Stimulated activated CD8-positive, alpha-beta memory T cell treated with anti-CD3 and anti-CD28 coated beads, Interleukin-15, amount 100 ng/mL, for 24 hours (primary cell): ENCODE measurements at regions not wholly inside any gene's neighbourhood (a gene's known extent, or its start where the extent isn't known, plus 50 kb on each side); places are given as distances from the start of the nearest gene placed in this dataset.

ENCODE experiments used
- DNase-seq: peaks from one replicate; pipeline ENCODE4 v3.0.0-alpha.2; 2020; ENCODE audit warnings: low read depth

DNA sequence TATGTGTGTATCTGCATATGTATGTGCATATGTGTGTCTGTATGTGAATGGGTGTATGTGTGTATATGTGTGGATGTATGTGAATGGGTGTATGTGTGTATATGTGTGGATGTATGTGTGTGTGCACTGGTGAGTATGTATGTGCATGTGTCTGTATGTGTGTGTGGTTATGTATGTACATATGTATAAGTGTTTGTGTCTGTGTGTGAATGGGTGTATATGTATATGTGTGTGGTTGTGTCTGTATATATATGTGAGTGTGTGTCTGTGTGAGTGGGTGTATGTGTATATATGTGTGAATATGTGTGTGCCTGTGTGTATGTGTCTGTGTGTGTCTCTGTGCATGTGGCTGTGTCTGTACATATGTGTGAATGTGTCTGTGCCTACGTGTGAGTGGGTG is 748.4 kb upstream of the HS6ST1 start:
- no peak for DNase-seq

DNA sequence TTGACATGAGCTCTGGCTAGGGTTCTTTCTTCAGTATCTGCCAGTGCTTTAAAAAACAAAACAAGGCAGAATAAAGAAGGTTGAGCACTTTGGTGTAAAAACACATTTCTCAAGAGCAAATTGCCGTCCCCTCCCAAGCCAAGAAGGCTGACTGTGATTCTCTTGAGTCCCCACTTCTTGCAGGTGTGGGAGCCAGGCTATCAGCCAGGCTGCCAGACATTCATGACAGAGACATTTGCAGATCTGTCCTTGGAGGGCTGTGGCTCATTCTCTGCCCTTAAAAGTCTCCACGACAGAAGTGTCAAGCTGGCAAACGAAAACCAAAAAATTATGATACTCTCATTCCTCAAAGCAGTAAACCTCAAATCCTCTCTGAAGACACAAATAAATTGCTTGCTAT is 749.3 kb upstream of the HS6ST1 start:
- DNase-seq: no peak

DNA sequence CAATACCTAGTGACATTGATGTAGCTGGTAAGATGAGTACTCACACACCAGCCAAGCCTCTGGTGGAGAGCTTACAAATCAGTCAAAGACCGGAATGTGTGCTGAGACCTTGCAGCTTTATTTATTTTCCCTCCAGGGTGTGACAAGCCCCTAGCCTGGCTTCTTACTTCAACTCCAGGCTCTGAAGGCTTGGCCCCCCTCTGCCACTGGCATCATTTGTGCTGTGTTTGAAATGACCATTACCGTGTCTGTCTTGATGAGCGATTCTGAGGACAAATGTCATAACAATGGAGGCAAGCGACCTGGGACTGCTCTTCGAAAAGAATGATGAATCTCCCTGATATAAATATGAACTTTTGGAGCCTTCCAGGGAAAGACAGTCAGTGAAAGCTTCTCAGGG is 749.9 kb upstream of the HS6ST1 start:
- no peak for DNase-seq

GRCh38 chr2:129069875-129070594 is 751.4 kb upstream of the HS6ST1 start:
- no peak for DNase-seq

DNA sequence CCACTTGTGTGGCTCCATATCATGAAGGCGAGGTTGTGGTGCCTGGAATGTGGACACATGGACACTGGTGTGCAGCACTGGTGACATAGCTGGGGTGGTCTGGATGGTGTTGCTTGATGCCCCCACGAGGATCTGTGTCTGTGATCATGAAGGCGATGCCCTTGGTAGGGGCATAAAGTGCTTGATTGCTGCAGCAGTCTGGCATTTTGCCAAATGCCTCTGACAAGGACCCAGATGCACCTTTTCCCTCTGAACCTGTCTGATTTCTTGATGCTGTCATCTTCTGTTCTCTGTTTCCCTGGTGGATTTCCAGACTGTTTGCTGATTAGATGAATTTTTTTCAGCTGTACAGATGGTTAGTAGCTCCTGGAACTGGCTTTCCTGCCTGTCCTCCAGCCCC is 752.0 kb upstream of the HS6ST1 start:
- DNase-seq: no peak

- no peak for DNase-seq
Measured at GRCh38 chr2:129071531-129071930, 752.9 kb upstream of the HS6ST1 start.

GRCh38 chr2:129074298-129074920 is 755.7 kb upstream of the HS6ST1 start:
- no peak for DNase-seq

DNA sequence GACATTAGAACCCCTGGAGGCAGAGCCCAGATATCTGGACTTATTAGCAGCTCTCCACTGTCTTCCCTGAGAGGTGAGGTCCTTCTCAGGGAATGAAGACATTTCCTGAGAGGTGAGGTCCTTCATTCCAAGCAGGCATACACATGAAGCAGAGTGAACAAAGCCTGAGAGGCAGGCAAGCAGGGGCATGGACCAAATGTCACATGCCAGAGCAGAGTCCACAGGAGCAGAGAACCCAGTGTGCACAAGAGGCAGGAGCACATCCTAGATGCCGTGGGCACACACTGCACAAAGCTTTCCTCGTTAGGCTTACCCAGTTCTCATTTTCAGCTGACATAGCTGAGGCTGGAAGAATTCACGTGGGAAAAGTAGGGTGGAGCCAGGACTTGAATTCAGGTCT is 759.9 kb upstream of the HS6ST1 start:
- DNase-seq: no peak

GRCh38 chr2:129080715-129081476 is 762.2 kb upstream of the HS6ST1 start:
- DNase-seq: no peak

DNA sequence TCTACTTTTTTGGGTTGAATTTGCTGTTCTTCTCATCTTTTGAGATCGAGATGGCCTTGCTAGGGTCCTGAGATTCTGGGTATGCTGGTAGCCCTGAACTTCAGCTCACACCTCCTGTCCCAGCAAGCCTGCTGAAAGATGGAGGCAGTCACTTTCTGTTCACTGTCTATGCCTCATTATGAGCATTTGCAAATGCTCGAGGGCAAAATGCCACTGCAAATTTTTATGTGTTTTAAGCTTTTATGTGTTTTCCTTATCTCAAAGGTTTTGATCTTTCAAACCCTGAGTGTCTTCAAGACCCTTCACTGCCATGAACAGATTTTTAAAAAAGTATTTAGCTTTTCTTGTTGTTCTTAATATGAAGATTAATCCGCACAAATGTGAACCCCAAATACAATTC is 766.7 kb upstream of the HS6ST1 start:
- no peak for DNase-seq

DNA sequence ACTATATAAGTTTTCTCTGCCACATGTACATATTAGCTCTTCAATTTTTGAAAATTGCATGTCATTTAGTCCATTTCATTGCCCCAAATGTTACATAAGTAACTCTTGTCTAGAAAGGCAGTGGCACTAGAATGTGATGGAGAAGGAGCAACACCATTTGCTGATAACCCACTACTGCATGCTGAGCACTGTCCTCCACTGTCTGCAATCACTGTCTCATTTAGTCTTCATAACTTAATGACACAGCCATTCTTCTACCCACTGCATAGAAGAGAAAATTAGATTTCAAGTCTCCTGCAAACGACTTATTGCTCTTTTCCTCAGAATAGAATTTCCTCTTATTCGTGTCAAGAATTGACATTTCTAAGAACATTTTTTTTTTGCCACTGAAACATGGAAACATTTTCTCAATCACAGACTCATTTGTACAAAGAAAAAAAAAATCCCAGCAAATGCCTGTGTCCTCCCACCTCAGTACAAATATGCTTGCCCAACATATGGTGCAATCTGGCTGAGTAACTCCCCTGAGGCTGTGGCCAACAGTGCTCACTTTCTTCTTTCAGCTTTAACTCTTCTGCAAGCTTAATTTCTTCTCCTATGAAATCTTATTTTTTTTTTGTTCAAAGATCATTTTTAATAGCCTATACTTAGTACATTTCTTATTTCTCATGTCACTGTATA is 768.6 kb upstream of the HS6ST1 start:
- no peak for DNase-seq

DNA sequence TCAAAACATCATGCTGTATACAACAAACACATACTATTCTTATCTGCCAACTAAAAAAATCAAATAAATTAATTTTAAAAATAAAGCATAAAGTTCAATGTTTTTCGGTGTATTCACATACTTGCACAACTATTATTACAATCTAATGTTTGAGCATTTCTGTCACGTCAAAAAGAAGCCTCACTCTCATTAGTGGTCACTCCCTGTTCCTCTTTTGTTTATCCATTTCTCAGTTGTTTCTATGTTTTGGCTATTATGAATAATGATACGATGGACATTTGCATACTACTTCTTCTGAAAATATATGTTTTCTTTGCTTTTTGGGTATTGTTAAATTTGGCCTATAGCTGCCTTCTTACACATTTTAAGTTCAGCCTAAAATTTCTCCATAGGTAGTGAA is 773.0 kb upstream of the HS6ST1 start:
- DNase-seq: no peak

- no peak for DNase-seq
Measured at GRCh38 chr2:129092956-129093355, 774.3 kb upstream of the HS6ST1 start.

DNA sequence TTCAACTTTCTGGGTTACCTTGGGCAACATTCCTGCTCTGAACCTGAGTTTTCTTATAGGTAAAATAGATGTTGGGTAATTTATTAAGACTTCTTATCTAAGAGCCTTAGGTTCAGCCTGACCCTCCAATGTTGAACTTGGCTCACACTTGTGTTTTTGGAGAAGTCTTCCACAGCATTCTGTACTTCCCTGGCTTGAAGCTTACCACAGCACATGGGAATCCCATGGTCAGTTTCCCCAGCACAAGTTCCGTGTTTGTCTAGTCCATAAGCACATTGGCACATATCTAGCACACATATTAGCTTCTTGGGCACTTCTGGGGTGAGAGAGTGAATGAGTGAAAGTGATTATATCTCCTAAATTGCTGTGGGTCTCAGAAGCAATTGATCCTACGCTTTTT is 782.5 kb upstream of the HS6ST1 start:
- DNase-seq: no peak

DNA sequence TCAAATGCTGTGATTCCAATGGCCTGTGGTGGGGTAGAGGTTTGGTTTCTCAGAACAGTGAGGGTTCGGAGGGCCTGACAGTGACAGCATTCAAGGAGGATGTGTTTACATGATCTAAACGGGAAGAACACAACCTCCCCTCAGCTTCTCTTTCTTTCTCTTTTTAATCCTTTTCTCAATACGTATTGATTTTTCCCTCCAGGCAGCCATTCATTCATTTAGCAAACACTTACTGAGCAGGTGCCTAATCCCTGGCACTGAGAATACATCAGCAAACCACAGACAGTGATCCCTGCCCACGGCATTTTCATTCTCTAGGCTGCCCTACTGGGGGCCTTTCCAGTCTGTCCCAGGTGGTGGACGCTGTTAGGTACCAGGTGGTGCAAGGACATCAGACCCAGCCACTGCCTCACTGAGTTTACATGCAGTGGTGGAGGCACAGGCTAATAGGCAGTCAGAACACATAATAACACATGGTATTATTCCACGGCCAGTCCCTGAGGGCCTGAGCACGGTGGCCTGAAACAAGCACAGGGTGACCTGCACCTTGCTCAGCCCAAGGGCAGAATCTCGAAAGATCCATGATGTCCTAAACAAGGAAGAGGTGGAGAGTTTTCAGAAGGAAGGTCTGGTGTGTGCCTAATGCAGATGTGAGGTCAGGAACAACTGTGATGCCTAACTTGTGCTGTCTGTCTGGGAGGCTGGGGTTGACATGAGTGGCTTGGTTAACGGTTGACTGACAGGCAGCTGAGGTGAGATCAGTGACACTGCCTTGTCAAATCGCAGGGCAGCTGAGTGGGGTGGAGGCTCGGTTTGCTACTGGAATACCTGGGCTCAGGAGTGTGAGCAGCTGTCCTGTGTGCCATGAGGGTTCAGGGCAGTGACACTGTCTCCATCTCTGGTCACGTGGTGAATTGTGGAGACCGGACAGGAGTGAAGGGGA is 785.5 kb upstream of the HS6ST1 start:
- DNase-seq: no peak

DNA sequence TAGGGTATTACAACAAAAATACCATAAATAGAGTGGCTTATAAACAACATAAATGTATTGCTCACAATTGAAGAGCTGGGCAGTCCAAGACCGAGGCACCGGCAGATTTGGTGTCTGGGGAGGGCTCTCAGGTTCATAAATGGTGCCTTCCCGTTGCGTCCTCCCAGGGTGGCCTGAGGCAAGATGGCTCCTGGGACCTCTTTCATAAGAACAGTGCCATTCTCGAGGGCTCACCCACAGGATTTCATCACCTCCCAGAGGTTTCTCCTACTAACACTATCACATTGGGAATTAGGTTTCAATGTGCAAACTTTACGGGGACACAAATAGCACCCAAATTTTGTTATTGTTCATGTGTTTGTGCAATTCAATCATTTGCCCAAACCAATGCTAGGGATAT is 793.5 kb upstream of the HS6ST1 start:
- no peak for DNase-seq

- no peak for DNase-seq
Measured at GRCh38 chr2:129113776-129114175, 795.1 kb upstream of the HS6ST1 start.

GRCh38 chr2:129117434-129117833 is 798.8 kb upstream of the HS6ST1 start:
- no peak for DNase-seq

DNA sequence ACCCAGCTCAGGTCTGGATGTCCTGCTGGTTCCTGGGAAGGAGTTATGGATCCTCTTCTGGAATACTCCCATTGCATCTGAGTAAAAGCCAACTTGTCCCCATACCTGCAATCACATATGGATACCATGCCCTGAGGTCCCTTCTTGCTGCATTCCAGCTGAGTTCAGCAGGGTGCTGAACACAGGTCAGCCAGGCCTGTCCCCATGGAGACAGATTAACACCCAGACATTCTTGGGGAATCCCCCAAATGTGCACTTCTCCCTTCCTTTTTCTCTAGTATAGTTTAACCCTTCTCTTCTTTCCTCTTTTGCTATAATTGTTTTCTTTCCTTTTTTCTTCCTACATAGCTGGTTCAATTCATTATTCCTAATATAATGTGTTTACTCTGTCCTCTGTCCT is 799.6 kb upstream of the HS6ST1 start:
- no peak for DNase-seq

DNA sequence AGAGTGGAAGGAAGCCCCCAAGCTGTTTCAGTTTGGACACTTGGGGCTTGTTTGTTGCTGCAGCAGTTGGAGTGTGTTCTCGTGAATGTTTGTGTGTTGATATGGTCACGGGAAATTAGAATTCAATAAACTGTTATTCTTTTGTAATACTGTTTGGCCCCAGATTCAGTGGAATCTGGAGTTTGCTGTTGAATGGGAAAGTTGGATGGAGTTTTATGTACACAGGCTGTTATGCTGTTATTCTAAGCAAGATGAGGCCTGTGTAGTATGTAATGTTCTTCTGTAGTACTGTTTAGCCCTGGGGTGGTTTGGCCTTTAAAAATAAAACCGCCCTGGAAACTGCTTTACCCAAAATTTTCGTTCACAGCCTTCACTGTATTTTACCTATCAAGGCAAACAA is 810.4 kb upstream of the HS6ST1 start:
- no peak for DNase-seq
